HG02642 (cell line): ENCODE measurements at regions not wholly inside any gene's neighbourhood (a gene's known extent, or its start where the extent isn't known, plus 50 kb on each side); places are given as distances from the start of the nearest gene placed in this dataset.
"Not testable (repeated sequence)": the region's sequence is repeated elsewhere in the genome, so short reads cannot be mapped to it uniquely, and the experiment has no call there.

Source experiments
- ATAC-seq: cut with Tn5 transposase; IDR thresholded peaks from one replicate; pipeline ENCODE4 v1.9.1; 2021; ENCODE audit warnings: mild to moderate bottlenecking; ENCODE audit not compliant: unreplicated experiment, poor library complexity

- no peak for ATAC-seq
Measured at GRCh38 chrY:16490706-16491105, 1389.3 kb downstream of the CDY2B start.

- ATAC-seq = no peak
Measured at GRCh38 chrY:16486696-16487215, 1393.3 kb downstream of the CDY2B start.

DNA sequence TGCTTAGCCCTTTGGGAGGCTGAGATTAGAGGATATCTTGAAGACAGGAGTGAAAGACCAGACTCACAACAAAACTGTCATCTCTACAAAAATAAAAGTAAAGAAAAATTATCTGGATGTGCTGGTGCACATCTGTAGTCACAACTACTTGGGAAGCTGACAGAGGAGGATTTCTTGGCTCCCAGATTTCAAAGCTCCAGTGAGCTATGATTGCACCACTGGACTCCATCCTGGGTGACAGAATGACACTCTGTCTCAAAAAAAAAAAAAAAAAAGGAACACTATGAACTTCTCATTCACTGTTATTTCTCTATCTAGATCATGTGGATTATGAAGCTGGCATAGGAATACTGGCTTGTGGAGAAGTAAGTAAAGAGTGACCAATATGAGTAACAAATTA, 1400.0 kb downstream of the CDY2B start:
- no peak for ATAC-seq

GRCh38 chrY:16474053-16474452, 1406.0 kb downstream of the CDY2B start:
- no peak for ATAC-seq

- ATAC-seq = no peak
Measured at GRCh38 chrY:16454799-16455198, 1425.2 kb downstream of the CDY2B start.

- no peak for ATAC-seq
Measured at GRCh38 chrY:16446152-16446551, 1433.9 kb downstream of the CDY2B start.

GRCh38 chrY:16409206-16409923, 1470.7 kb downstream of the CDY2B start:
- ATAC-seq = not testable (repeated sequence)

DNA sequence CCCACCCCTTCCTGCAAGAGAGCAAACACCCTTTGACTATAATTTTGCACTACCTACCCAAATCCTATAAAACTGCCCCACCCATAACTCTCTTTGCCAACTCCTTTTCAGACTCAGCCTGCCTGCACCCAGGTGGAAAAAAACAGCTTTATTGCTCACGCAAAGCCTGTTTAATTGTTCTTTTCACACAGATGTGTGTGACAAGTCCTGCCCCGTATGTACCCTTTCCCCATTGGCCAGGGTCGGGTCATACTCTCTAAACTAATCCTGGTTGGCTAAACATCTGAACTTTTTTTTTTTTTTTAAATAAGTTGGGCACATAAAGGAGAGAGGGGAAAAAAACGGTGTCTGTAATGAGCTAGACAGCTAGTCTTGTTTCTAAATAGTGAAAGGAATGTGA, 1500.6 kb downstream of the CDY2B start:
- not testable (repeated sequence) for ATAC-seq

DNA sequence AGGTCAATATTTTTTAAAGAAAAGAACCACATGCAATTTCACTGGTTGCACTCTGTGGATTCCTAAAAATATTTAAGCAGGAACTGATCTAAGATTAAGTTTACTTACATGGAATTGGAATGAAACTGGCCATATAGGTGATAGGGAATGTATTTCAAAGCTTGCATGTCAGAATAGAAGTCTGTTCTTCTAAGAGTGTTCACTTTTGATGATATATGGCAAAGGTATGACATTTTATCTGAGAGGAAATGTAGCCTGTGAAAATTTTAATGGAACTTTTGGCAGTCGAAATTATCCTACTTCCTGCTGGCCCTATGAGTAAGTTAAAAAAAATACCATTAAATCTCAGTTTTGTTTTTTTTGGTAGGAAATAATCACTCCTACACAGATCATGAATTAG, 1538.4 kb downstream of the CDY2B start:
- ATAC-seq = not testable (repeated sequence)

DNA sequence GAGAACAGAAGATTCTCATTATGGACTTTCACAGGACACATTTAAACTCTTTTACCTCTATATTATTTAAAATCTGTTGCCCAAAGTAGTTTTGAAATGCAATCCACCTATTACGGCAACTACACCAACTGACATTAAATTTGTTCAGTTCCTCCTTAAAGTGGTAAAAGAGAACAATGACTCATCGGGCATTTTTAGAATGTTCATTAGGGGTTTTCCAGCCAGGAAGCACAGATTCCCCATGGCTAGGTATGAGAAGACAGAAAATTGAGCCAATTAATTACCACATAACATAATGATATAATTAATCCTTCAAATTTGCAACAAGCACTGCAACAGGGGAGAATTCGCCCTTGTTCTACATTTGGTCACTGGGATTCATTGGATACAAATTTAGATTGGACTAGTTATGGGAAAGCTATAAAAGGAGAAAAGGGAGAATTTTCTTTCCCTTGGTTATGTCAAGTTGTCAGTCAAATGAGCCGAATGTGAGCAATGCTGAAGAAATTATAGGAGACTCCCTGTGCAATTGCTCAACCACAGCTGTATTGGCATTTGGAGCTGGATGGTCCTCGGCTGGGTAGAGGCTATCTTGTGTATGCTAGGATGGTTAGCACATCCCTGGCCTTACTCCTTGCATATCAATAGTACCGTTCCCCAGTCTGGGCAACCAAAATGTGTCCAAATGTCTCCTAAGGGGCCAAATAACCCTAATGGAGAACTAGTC, 1549.8 kb downstream of the CDY2B start:
- ATAC-seq = not testable (repeated sequence)

DNA sequence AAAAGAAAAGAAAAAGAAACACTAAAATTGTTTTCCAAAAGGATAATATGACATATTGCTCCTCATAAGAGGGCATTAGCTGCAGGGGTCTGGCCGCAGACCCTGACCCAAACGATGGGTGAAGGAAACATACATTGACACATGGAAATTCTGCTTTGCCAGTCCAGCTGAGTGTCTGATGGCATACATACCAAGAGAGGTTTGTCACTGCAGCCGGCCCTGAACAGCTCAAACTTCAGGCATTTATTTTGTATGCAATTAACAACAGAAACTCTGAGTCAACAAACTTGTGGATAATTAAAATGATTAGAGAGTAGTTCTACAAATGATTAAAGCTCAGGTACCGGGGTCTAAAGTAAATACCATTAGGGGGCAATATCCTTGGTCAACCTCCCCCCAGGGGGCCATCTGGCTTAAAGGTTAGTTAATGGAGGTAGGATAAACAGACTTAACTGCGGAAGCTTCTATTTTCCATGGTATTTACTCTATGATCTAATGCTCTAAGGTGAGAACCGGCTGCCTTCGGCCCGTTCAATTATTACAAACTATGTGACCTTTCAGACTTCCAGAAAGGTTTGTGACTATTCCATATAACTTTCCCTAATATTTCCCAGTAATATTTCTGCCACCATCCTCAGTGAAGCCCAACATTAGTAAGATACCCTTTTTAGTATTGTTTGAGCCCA, 1550.7 kb downstream of the CDY2B start:
- not testable (repeated sequence) for ATAC-seq
